ENCODE measurements at regions not wholly inside any gene's neighbourhood (a gene's known extent, or its start where the extent isn't known, plus 50 kb on each side); places are given as distances from the start of the nearest gene placed in this dataset.
A peak's percentile ranks its signal among the peaks of the same experiment; 100 is the strongest.

GRCh38 chr2:234438305-234438977, 58.4 kb downstream of the ARL4C start:
- peaks cover 0 to 23% (median 4%) of the 10 kb centered on the region in 11 experiments; a peak in 8 of 22 replicates for H3K9me3 ChIP-seq (replicated peaks in 1 of 11)
- peak overlapping the region in 4 of 11 experiments; percentile 22 to 39 (median 32); a peak in 3 of 22 replicates for H3K9ac ChIP-seq
- TF ChIP-seq Cebpa-rat (IDR thresholded peaks at IDR 0.05): no peak
- peak overlapping the region; percentile 76 to 95 (median 81) for H3K4me2 ChIP-seq
- peaks cover 52 to 80% (median 64%) of the 10 kb centered on the region in 10 experiments for H3K4me1 ChIP-seq
- H3K27ac ChIP-seq: peak overlapping the region in 2 of 11 experiments; percentile 21 to 24; a peak in 3 of 22 replicates
- peak overlapping the region in 3 of 10 experiments; percentile 23 to 37 (median 32); a peak in 4 of 20 replicates for H3K4me3 ChIP-seq
- H3K36me3 ChIP-seq: no peaks in the 10 kb centered on the region
- H3K27me3 ChIP-seq: peaks cover 0 to 16% (median 0%) of the 10 kb centered on the region in 11 experiments; a peak in 4 of 22 replicates
- H4K20me1 ChIP-seq: no peaks in the 10 kb centered on the region

GRCh38 chr2:234437642-234438304, 59.1 kb downstream of the ARL4C start:
- 0 out of 22 replicates have a peak overlapping the region, but pooled peaks of 1 of the 11 experiments have one; percentile 24 for H3K27ac ChIP-seq
- H3K27me3 ChIP-seq: peaks cover 0 to 16% (median 0%) of the 10 kb centered on the region in 11 experiments; a peak in 4 of 22 replicates
- H3K9ac ChIP-seq: peak overlapping the region in 3 of 11 experiments; percentile 24 to 39 (median 39); a peak in 4 of 22 replicates
- peak overlapping the region; percentile 76 to 95 (median 81) for H3K4me2 ChIP-seq
- peak overlapping the region in 2 of 10 experiments; percentile 23 to 32; a peak in 3 of 20 replicates for H3K4me3 ChIP-seq
- H4K20me1 ChIP-seq: no peaks in the 10 kb centered on the region
- no peak for TF ChIP-seq Cebpa-rat (IDR thresholded peaks at IDR 0.05)
- no peaks in the 10 kb centered on the region for H3K36me3 ChIP-seq
- H3K4me1 ChIP-seq: peaks cover 45 to 73% (median 57%) of the 10 kb centered on the region in 10 experiments
- peaks cover 0 to 23% (median 4%) of the 10 kb centered on the region in 11 experiments; a peak in 8 of 22 replicates for H3K9me3 ChIP-seq (replicated peaks in 1 of 11)

GRCh38 chr2:234436482-234436837, 60.4 kb downstream of the ARL4C start:
- Histone ChIP-seq H3K4me2 (peak overlapping the region; percentile 59 to 95 (median 80); a peak in 18 of 22 replicates), H3K4me3 (no peak overlapping the region), H3K27me3 (peaks cover 0 to 16% (median 0%) of the 10 kb centered on the region in 11 experiments; a peak in 4 of 22 replicates), H3K9ac (no peak overlapping the region), H3K27ac (no peak overlapping the region), H3K36me3 (no peaks in the 10 kb centered on the region), H4K20me1 (no peaks in the 10 kb centered on the region), H3K9me3 (replicated peaks in 1 of 11) (peaks cover 0 to 17% (median 4%) of the 10 kb centered on the region in 11 experiments; a peak in 8 of 22 replicates), H3K4me1 (peaks cover 44 to 62% (median 53%) of the 10 kb centered on the region in 10 experiments)
- TF ChIP-seq Cebpa-rat (IDR thresholded peaks at IDR 0.05): no peak

- Histone ChIP-seq H3K9ac (no peak overlapping the region), H4K20me1 (no peaks in the 10 kb centered on the region), H3K4me1 (peaks cover 44 to 60% (median 52%) of the 10 kb centered on the region in 10 experiments), H3K27ac (no peak overlapping the region), H3K4me3 (no peak overlapping the region), H3K36me3 (no peaks in the 10 kb centered on the region), H3K9me3 (replicated peaks in 1 of 11) (peaks cover 0 to 15% (median 3%) of the 10 kb centered on the region in 11 experiments; a peak in 7 of 22 replicates), H3K27me3 (peaks cover 0 to 16% (median 0%) of the 10 kb centered on the region in 11 experiments; a peak in 4 of 22 replicates), H3K4me2 (peak overlapping the region; percentile 39 to 95 (median 80))
- TF ChIP-seq Cebpa-rat (IDR thresholded peaks at IDR 0.05): no peak
These were observed 60.9 kb downstream of the ARL4C start for GRCh38 chr2:234435836-234436481.

- Histone ChIP-seq H3K27me3 (peaks cover 0 to 14% (median 0%) of the 10 kb centered on the region in 11 experiments; a peak in 4 of 22 replicates), H3K4me3 (no peak overlapping the region), H3K9ac (no peak overlapping the region), H3K4me2 (no peak overlapping the region), H3K36me3 (no peaks in the 10 kb centered on the region), H3K9me3 (replicated peaks in 1 of 11) (peaks cover 0 to 5% (median 0%) of the 10 kb centered on the region in 11 experiments; a peak in 2 of 22 replicates), H4K20me1 (no peaks in the 10 kb centered on the region), H3K27ac (no peak overlapping the region), H3K4me1 (peaks cover 25 to 50% (median 44%) of the 10 kb centered on the region in 10 experiments)
- TF ChIP-seq Cebpa-rat (IDR thresholded peaks at IDR 0.05): no peak
These were observed 63.7 kb downstream of the ARL4C start for GRCh38 chr2:234433201-234433600.

- no peak overlapping the region for H3K27ac ChIP-seq
- no peak for TF ChIP-seq Cebpa-rat (IDR thresholded peaks at IDR 0.05)
These were observed 66.0 kb downstream of the ARL4C start for GRCh38 chr2:234430871-234431270.

GRCh38 chr2:234429265-234429664, 67.6 kb downstream of the ARL4C start:
- peaks cover 39 to 55% (median 51%) of the 10 kb centered on the region in 10 experiments for H3K4me1 ChIP-seq
- no peak overlapping the region for H3K4me3 ChIP-seq
- TF ChIP-seq Cebpa-rat (IDR thresholded peaks at IDR 0.05): no peak
- H3K36me3 ChIP-seq: no peaks in the 10 kb centered on the region
- peak overlapping the region in 1 of 11 experiments; percentile 11; a peak in 1 of 22 replicates for H3K27ac ChIP-seq
- peaks cover 0 to 11% (median 0%) of the 10 kb centered on the region in 11 experiments; a peak in 8 of 22 replicates for H3K9me3 ChIP-seq (replicated peaks in 1 of 11)
- H3K9ac ChIP-seq: no peak overlapping the region
- no peaks in the 10 kb centered on the region for H4K20me1 ChIP-seq
- no peaks in the 10 kb centered on the region for H3K27me3 ChIP-seq
- peak overlapping the region in 6 of 11 experiments; percentile 7 to 93 (median 87); a peak in 5 of 22 replicates for H3K4me2 ChIP-seq

More at GRCh38 chr2:234430871-234431270, 66.0 kb downstream of the ARL4C start:
- Histone ChIP-seq H3K4me3 (no peak overlapping the region), H3K4me2 (no peak overlapping the region), H3K4me1 (peaks cover 28 to 50% (median 44%) of the 10 kb centered on the region in 10 experiments), H3K9ac (no peak overlapping the region), H3K27me3 (no peaks in the 10 kb centered on the region), H3K9me3 (replicated peaks in 1 of 11) (peaks cover 0 to 5% (median 0%) of the 10 kb centered on the region in 11 experiments; a peak in 4 of 22 replicates), H3K36me3 (no peaks in the 10 kb centered on the region), H4K20me1 (no peaks in the 10 kb centered on the region)
